HepG2 (cell line): ENCODE measurements at regions not wholly inside any gene's neighbourhood (a gene's known extent, or its start where the extent isn't known, plus 50 kb on each side); places are given as distances from the start of the nearest gene placed in this dataset.

ENCODE experiments used
- ATAC-seq: fragments of 200-7000 bp; cut with Tn5 transposase; 3 replicates; pipeline ENCODE4 v1.9.1; 2020; ENCODE audit warnings: mild to moderate bottlenecking, moderate library complexity
- BruUV-seq: library from RNA; stranded (reverse); fragments of 400-500 nt; replicated peaks from 2 replicates; lab custom pipeline; 2021; lab: Mats Ljungman, UMichigan
- CTCF ChIA-PET: fragments of 300-600 bp; formaldehyde crosslinking; extraction: SDS; loops from one replicate; lab custom pipeline; 2021; ENCODE audit warnings: low total read pairs, inconsistent platforms, low intra/inter-chr PET ratio; lab: Yijun Ruan, JAX
- POLR2A ChIA-PET: fragments of 350-600 bp; sonication (Branson Sonifier 250); formaldehyde crosslinking; loops from one replicate; lab custom pipeline; 2020; ENCODE audit warnings: antibody characterized with exemption, inconsistent platforms; lab: Yijun Ruan, JAX
- DNase-seq: peaks from one replicate; pipeline ENCODE4 v3.0.0-alpha.2; 2015; ENCODE audit warnings: low spot score
- FAIRE-seq: peaks from 3 replicates; lab custom pipeline; 2011; peaks lifted over from hg19 to GRCh38; lab: Jason Lieb, UNC
- H2AFZ ChIP-seq: one replicate; pipeline ENCODE4 v1.6.1; 2011; ENCODE audit warnings: low read length, inconsistent platforms
- H3K27ac ChIP-seq: fragments of 300-600 bp; 3 replicates; pipeline ENCODE4 v1.8.0; 2011; ENCODE audit warnings: mixed run types, mild to moderate bottlenecking, mixed read lengths, low read length, inconsistent platforms; ENCODE audit not compliant: insufficient read depth; ENCODE audit errors: extremely low read length
- H3K27me3 ChIP-seq, 2 experiments: fragments of 200-600 bp in 1 of 2; 2 replicates in 1 of 2; 3 replicates in 1 of 2; pipeline versions ENCODE4 v1.6.0 to v1.8.0; 2011; ENCODE audit warnings: low read length in 2 of 2, mild to moderate bottlenecking in 2 of 2, moderate library complexity in 2 of 2, inconsistent platforms in 1 of 2; ENCODE audit not compliant: insufficient read depth in 2 of 2, control insufficient read depth in 1 of 2
- H3K36me3 ChIP-seq, 2 experiments: fragments of 200-600 bp in 1 of 2; replicated peaks in 1 of 2; 2 replicates in 1 of 2; 3 replicates in 1 of 2; pipeline versions ENCODE4 v1.5.1 to v1.8.0; 2011; ENCODE audit warnings: low read length in 2 of 2, inconsistent platforms in 1 of 2; ENCODE audit not compliant: insufficient read depth in 2 of 2, control insufficient read depth in 1 of 2
- H3K4me1 ChIP-seq: 2 replicates; pipeline ENCODE4 v1.5.1; 2012; ENCODE audit warnings: low read length, inconsistent platforms; ENCODE audit not compliant: insufficient read depth
- H3K4me2 ChIP-seq: 2 replicates; pipeline ENCODE4 v1.6.0; 2011; ENCODE audit warnings: low read depth, low read length, inconsistent platforms
- H3K4me3 ChIP-seq, 3 experiments: fragments of 200-600 bp in 1 of 3; sonication (generic), shearing (Covaris generic) in 1 of 3; replicated peaks in 1 of 3; 2 replicates each; pipeline ENCODE4 v1.5.1; 2011 to 2016; ENCODE audit warnings: low read length in 3 of 3, inconsistent platforms in 2 of 3, low read depth in 2 of 3, mild to moderate bottlenecking in 2 of 3, control low read depth in 1 of 3, mixed read lengths in 1 of 3; ENCODE audit not compliant: insufficient read depth in 1 of 3
- H3K79me2 ChIP-seq: one replicate; pipeline ENCODE4 v1.6.1; 2011; ENCODE audit warnings: low read length, inconsistent platforms; ENCODE audit not compliant: insufficient read depth
- H3K9ac ChIP-seq: 2 replicates; pipeline ENCODE4 v1.6.0; 2011; ENCODE audit warnings: mild to moderate bottlenecking, low read depth, low read length, inconsistent platforms; ENCODE audit not compliant: insufficient read depth
- H3K9me3 ChIP-seq: 2 replicates; pipeline ENCODE4 v1.5.1; 2012; ENCODE audit warnings: mild to moderate bottlenecking, low read length
- H4K20me1 ChIP-seq: 2 replicates; pipeline ENCODE4 v1.6.0; 2011; ENCODE audit warnings: inconsistent platforms, mild to moderate bottlenecking, low read length, moderate library complexity; ENCODE audit not compliant: insufficient read depth
- CBFB ChIP-seq: sonication (generic); formaldehyde crosslinking; IDR thresholded peaks from 2 replicates; pipeline ENCODE4 v1.4.0; 2020; ENCODE audit warnings: missing genetic modification reagents
- CEBPZ ChIP-seq: IDR thresholded peaks from 2 replicates; pipeline ENCODE4 v1.6.1; 2012; ENCODE audit warnings: low read length, improper control_type of control experiment
- DRAP1 ChIP-seq: IDR thresholded peaks from 2 replicates; pipeline ENCODE4 v1.6.1; 2016; ENCODE audit warnings: missing genetic modification reagents, missing compliant biosample characterization
- GATAD2A ChIP-seq: IDR thresholded peaks from 2 replicates; pipeline ENCODE4 v1.6.1; 2016
- HNRNPK ChIP-seq: fragments of 200-400 bp; formaldehyde crosslinking; IDR thresholded peaks from 2 replicates; pipeline ENCODE4 v1.6.1; 2018; ENCODE audit warnings: low read length, low read depth, moderate library complexity, mild to moderate bottlenecking; ENCODE audit not compliant: poor library complexity, severe bottlenecking
- MED1 ChIP-seq: sonication (generic); formaldehyde crosslinking; IDR thresholded peaks from 2 replicates; pipeline ENCODE4 v1.4.0; 2020; ENCODE audit warnings: missing genetic modification reagents
- PCBP1 ChIP-seq: fragments of 200-400 bp; formaldehyde crosslinking; IDR thresholded peaks from 2 replicates; pipeline ENCODE4 v1.6.1; 2017; ENCODE audit warnings: mild to moderate bottlenecking, low read depth, low read length, borderline replicate concordance
- PRPF4 ChIP-seq: fragments of 200-400 bp; formaldehyde crosslinking; IDR thresholded peaks from 2 replicates; pipeline ENCODE4 v1.6.1; 2016; ENCODE audit warnings: low read length, low read depth; ENCODE audit not compliant: poor library complexity, severe bottlenecking
- RFXANK ChIP-seq: IDR thresholded peaks from 2 replicates; pipeline ENCODE4 v1.6.1; 2016
- SMAD3 ChIP-seq: sonication (generic); formaldehyde crosslinking; IDR thresholded peaks from 2 replicates; pipeline ENCODE4 v1.4.0; 2020; ENCODE audit warnings: missing genetic modification reagents
- SMC3 ChIP-seq: IDR thresholded peaks from 2 replicates; pipeline ENCODE4 v1.6.1; 2011; ENCODE audit warnings: low read length, improper control_type of control experiment
- ZFAT ChIP-seq: sonication (generic); formaldehyde crosslinking; conservative IDR thresholded peaks from 2 replicates; pipeline ENCODE4 v1.8.1; 2023; ENCODE audit warnings: missing genetic modification reagents, inconsistent platforms
- ZFP41 ChIP-seq: sonication (generic); formaldehyde crosslinking; IDR thresholded peaks from 2 replicates; pipeline ENCODE4 v1.4.0; 2020; ENCODE audit warnings: mild to moderate bottlenecking, missing genetic modification reagents, borderline replicate concordance
- ZFX ChIP-seq: sonication (generic); formaldehyde crosslinking; IDR thresholded peaks from 2 replicates; pipeline ENCODE4 v1.4.0; 2020; ENCODE audit warnings: mild to moderate bottlenecking, low read depth, missing genetic modification reagents, moderate library complexity
- ZKSCAN5 ChIP-seq: sonication (generic); formaldehyde crosslinking; IDR thresholded peaks from 2 replicates; pipeline ENCODE4 v1.5.1; 2020; ENCODE audit warnings: mild to moderate bottlenecking, missing genetic modification reagents
- ZNF367 ChIP-seq: sonication (generic); formaldehyde crosslinking; IDR thresholded peaks from 2 replicates; pipeline ENCODE4 v1.4.0; 2020; ENCODE audit warnings: missing genetic modification reagents, borderline replicate concordance
- ZNF709 ChIP-seq: sonication (generic); formaldehyde crosslinking; IDR thresholded peaks from 2 replicates; pipeline ENCODE4 v1.5.0; 2020; ENCODE audit warnings: mild to moderate bottlenecking, missing genetic modification reagents
- ZNF792 ChIP-seq: IDR thresholded peaks from 2 replicates; pipeline ENCODE4 v1.6.1; 2016
- WGBS: methylation state at CpG from one replicate; pipeline ENCODE4 v1.1.6; 2017; ENCODE audit warnings: low lambda C conversion rate; 5-methylcytosine and 5-hydroxymethylcytosine counted together
- in situ Hi-C: cut with HindIII; loops from 2 replicates; pipeline ENCODE4 v1.10.0; 2017; ENCODE audit warnings: low pct_unique_long_range_greater_than_20kb; ENCODE audit not compliant: extremely low pct_ligation_motif_present
- intact Hi-C: fragments of 100-400 bp; cut with micrococcal nuclease; formaldehyde crosslinking; loops from one replicate; pipeline ENCODE4 v1.10.0; 2022; ENCODE audit not compliant: unreplicated experiment
- TF ChIP-seq, protein P1 (sequence below): IDR thresholded peaks from 2 replicates; pipeline ENCODE4 v1.6.1; 2016; ENCODE audit warnings: missing biosample characterization, missing genetic modification reagents, low read depth
- TF ChIP-seq, protein P2 (sequence below): sonication (generic); formaldehyde crosslinking; IDR thresholded peaks from 2 replicates; pipeline ENCODE4 v1.4.0; 2020; ENCODE audit warnings: missing genetic modification reagents, low read depth, mild to moderate bottlenecking, borderline replicate concordance

GRCh38 chr22:42187646-42188045 is 57.0 kb upstream of the CYP2D6 start:
- H3K79me2 ChIP-seq, result peaks cover 41% of the 10 kb centered on the region
- TF ChIP-seq ZFX (CRISPR knock-in tag) (no peak), ZFP41 (CRISPR knock-in tag) (no peak), CEBPZ (no peak), HNRNPK (no peak), DRAP1 (CRISPR knock-in tag) (no peak), SMC3 (no peak), ZFAT (CRISPR knock-in tag) (no peak), GATAD2A (CRISPR knock-in tag) (no peak), ZNF367 (no peak), CBFB (CRISPR knock-in tag) (no peak), PRPF4 (no peak), ZKSCAN5 (CRISPR knock-in tag) (no peak), PCBP1 (no peak), ZNF709 (CRISPR knock-in tag) (no peak), RFXANK (CRISPR knock-in tag) (no peak), MED1 (no peak), SMAD3 (CRISPR knock-in tag) (no peak), ZNF792 (CRISPR knock-in tag) (no peak)
- TF ChIP-seq, protein P1, sequence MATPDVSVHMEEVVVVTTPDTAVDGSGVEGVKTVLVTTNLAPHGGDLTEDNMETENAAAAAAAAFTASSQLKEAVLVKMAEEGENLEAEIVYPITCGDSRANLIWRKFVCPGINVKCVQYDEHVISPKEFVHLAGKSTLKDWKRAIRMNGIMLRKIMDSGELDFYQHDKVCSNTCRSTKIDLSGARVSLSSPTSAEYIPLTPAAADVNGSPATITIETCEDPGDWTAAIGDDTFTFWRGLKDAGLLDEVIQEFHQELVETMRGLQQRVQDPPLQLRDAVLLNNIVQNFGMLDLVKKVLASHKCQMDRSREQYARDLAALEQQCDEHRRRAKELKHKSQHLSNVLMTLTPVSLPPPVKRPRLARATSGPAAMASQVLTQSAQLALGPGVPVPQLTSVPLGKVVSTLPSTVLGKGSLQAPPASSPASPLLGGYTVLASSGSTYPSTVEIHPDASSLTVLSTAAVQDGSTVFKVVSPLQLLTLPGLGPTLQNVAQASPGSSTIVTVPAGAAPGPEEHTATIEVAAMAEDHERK (CRISPR knock-in tag), result no peak
- TF ChIP-seq, protein P2, sequence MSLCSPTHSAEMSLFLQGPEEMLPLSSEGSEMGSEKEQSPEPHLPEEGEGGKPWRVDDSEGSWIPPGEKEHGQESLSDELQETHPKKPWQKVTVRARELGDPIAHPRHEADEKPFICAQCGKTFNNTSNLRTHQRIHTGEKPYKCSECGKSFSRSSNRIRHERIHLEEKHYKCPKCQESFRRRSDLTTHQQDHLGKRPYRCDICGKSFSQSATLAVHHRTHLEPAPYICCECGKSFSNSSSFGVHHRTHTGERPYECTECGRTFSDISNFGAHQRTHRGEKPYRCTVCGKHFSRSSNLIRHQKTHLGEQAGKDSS, result no peak
- H3K4me2 ChIP-seq, result no peak overlapping the region
- H3K4me3 ChIP-seq, result no peak overlapping the region
- FAIRE-seq (no peak), ATAC-seq (no peak), DNase-seq (no peak)
- WGBS, result 96% methylated on average over 3 of the region's 3 CpGs
- intact Hi-C loops, result no loop called here
- H3K9ac ChIP-seq, result no peak overlapping the region
- no peaks in the 10 kb centered on the region for H3K9me3 ChIP-seq
- peaks cover 17% of the 10 kb centered on the region for H4K20me1 ChIP-seq
- peaks cover 3 to 5% of the 10 kb centered on the region in 2 experiments; a peak in 3 of 5 replicates for H3K36me3 ChIP-seq
- POLR2A ChIA-PET, result no interaction called here
- CTCF ChIA-PET, result no interaction called here
- in situ Hi-C loops, result no loop called here
- H3K27me3 ChIP-seq, result no peaks in the 10 kb centered on the region
- H2AFZ ChIP-seq, result no peak overlapping the region
- peaks cover 28% of the 10 kb centered on the region for H3K4me1 ChIP-seq
- no TSS peak for BruUV-seq
- no peak overlapping the region for H3K27ac ChIP-seq
